ENCODE measurements at regions not wholly inside any gene's neighbourhood (a gene's known extent, or its start where the extent isn't known, plus 50 kb on each side); places are given as distances from the start of the nearest gene placed in this dataset.

DNA sequence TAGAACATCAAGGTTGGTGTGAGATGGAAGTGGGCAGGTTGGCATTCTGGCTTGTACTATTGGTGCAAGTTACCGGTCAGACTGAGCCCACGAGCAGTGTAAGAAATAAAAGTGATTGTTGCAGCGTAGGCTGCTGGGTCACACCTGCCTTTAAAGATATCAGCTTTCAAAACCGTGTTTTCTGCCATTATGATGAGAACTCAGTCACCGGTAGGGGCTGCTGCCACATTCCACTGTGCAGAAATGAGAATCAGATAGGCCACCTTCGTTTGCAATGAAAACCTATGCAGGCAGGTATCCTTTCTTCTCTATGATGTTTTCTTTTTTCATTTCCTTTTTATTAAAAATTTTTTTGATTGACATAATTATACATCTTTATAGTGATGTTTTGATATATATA is 168.5 kb downstream of the MYLK4 start:
- H3K23ac ChIP-seq (ENCODE audit: low read length) = no peak overlapping the region
- H4K8ac ChIP-seq (ENCODE audit: low read depth, low read length) = no peak overlapping the region
- no peak overlapping the region for H3K4me2 ChIP-seq (ENCODE audit: low read length)
- DNase-seq = no peak
- H2BK120ac ChIP-seq (ENCODE audit: low read depth, low read length) = no peak overlapping the region
- no peaks in the 10 kb centered on the region for H3K79me1 ChIP-seq (ENCODE audit: low read length)
- H3K27me3 ChIP-seq (ENCODE audit: insufficient read depth, low read length, poor library complexity) = no peaks in the 10 kb centered on the region
- H3K79me2 ChIP-seq (ENCODE audit: control insufficient read depth, insufficient read depth, low read length) = no peaks in the 10 kb centered on the region
- no peaks in the 10 kb centered on the region for H3K36me3 ChIP-seq (ENCODE audit: control insufficient read depth, insufficient read depth, low read length)
- peaks cover 6% of the 10 kb centered on the region for H3K4me1 ChIP-seq (ENCODE audit: control insufficient read depth, low read depth, low read length)
- whole genome bisulfite sequencing (ENCODE audit: extremely low coverage, insufficient coverage, low lambda C conversion rate) = no CpG with 5 or more reads among the region's 6 CpGs
- no peak overlapping the region for H2AK5ac ChIP-seq (ENCODE audit: low read length)
- H2BK15ac ChIP-seq (replicated peaks; ENCODE audit: low read depth) = no peak overlapping the region
- no peak overlapping the region for H3K4me3 ChIP-seq (ENCODE audit: low read length)
- peak overlapping the region; percentile 27 for H3K27ac ChIP-seq (ENCODE audit: low read depth, low read length)
- no peak overlapping the region for H3K9ac ChIP-seq (ENCODE audit: low read length)
- no peak overlapping the region for H4K5ac ChIP-seq (ENCODE audit: low read length)
- H2BK5ac ChIP-seq (ENCODE audit: low read length) = peak overlapping the region; percentile 83
- no peak overlapping the region for H3K18ac ChIP-seq (ENCODE audit: low read length)
- H3K4ac ChIP-seq (ENCODE audit: low read depth, low read length) = no peak overlapping the region
- peak overlapping the region; percentile 28 for H3K56ac ChIP-seq (ENCODE audit: low read length)

DNA sequence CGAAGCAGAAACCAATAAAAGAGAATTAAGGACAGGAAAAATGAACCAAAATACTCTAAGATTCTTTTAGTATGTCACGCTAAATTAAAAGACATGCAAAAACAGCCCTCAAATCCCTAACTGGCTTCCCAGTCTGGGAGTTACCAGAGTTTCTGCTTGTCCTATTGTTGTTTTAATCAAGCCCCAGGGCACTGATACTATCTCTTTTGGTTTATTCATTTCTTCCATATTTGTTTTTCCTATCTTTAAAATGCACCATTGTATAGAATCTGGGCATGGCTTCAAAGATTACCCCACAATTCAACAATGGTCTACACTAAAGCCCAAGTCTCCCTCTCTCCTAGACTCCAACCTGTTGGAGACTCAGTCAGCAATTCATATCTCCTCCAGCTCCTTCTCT is 169.1 kb downstream of the MYLK4 start:
- DNase-seq = peak; percentile 60
- no peak overlapping the region for H2BK5ac ChIP-seq (ENCODE audit: low read length)
- no peaks in the 10 kb centered on the region for H3K79me1 ChIP-seq (ENCODE audit: low read length)
- no peak overlapping the region for H4K5ac ChIP-seq (ENCODE audit: low read length)
- no peaks in the 10 kb centered on the region for H3K36me3 ChIP-seq (ENCODE audit: control insufficient read depth, insufficient read depth, low read length)
- no peak overlapping the region for H3K4me3 ChIP-seq (ENCODE audit: low read length)
- no peak overlapping the region for H3K56ac ChIP-seq (ENCODE audit: low read length)
- no peaks in the 10 kb centered on the region for H3K79me2 ChIP-seq (ENCODE audit: control insufficient read depth, insufficient read depth, low read length)
- H3K4ac ChIP-seq (ENCODE audit: low read depth, low read length) = no peak overlapping the region
- no CpG with 5 or more reads among the region's 2 CpGs for WGBS (ENCODE audit: extremely low coverage, insufficient coverage, low lambda C conversion rate)
- no peak overlapping the region for H3K4me2 ChIP-seq (ENCODE audit: low read length)
- no peak overlapping the region for H3K23ac ChIP-seq (ENCODE audit: low read length)
- no peak overlapping the region for H2BK15ac ChIP-seq (replicated peaks; ENCODE audit: low read depth)
- H3K27me3 ChIP-seq (ENCODE audit: insufficient read depth, low read length, poor library complexity) = no peaks in the 10 kb centered on the region
- no peak overlapping the region for H3K27ac ChIP-seq (ENCODE audit: low read depth, low read length)
- H3K4me1 ChIP-seq (ENCODE audit: control insufficient read depth, low read depth, low read length) = peaks cover 6% of the 10 kb centered on the region
- no peak overlapping the region for H2BK120ac ChIP-seq (ENCODE audit: low read depth, low read length)
- H2AK5ac ChIP-seq (ENCODE audit: low read length) = no peak overlapping the region
- H3K18ac ChIP-seq (ENCODE audit: low read length) = no peak overlapping the region
- no peak overlapping the region for H4K8ac ChIP-seq (ENCODE audit: low read depth, low read length)
- no peak overlapping the region for H3K9ac ChIP-seq (ENCODE audit: low read length)

DNA sequence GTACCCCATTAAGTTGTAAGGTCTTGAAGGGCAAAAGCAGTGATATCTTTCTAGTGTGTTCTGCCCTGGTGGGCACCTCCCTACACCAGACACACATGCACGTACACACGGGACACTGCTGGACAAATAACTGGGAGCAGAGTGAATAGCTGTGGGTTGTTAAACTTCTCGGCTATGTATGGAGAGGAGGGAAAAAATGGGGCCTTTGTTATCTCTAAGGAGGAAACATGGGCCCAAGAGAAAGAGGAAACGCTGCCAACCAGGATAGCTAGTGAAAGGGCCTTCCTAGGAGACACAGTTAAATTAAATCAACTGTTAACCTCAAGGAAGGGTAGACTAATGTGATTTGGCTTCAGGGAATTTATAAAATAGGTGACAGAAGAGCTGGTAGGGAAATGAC is 169.7 kb downstream of the MYLK4 start:
- no peak overlapping the region for H2BK15ac ChIP-seq (replicated peaks; ENCODE audit: low read depth)
- no peaks in the 10 kb centered on the region for H3K79me2 ChIP-seq (ENCODE audit: control insufficient read depth, insufficient read depth, low read length)
- H3K4me2 ChIP-seq (ENCODE audit: low read length) = no peak overlapping the region
- no peak for DNase-seq
- H4K5ac ChIP-seq (ENCODE audit: low read length) = no peak overlapping the region
- H3K27me3 ChIP-seq (ENCODE audit: insufficient read depth, low read length, poor library complexity) = no peaks in the 10 kb centered on the region
- no peak overlapping the region for H2BK5ac ChIP-seq (ENCODE audit: low read length)
- H3K4ac ChIP-seq (ENCODE audit: low read depth, low read length) = no peak overlapping the region
- no peak overlapping the region for H3K23ac ChIP-seq (ENCODE audit: low read length)
- peaks cover 6% of the 10 kb centered on the region for H3K4me1 ChIP-seq (ENCODE audit: control insufficient read depth, low read depth, low read length)
- peak overlapping the region; percentile 44 for H3K18ac ChIP-seq (ENCODE audit: low read length)
- H2AK5ac ChIP-seq (ENCODE audit: low read length) = no peak overlapping the region
- peak overlapping the region; percentile 15 for H2BK120ac ChIP-seq (ENCODE audit: low read depth, low read length)
- H3K36me3 ChIP-seq (ENCODE audit: control insufficient read depth, insufficient read depth, low read length) = no peaks in the 10 kb centered on the region
- no peaks in the 10 kb centered on the region for H3K79me1 ChIP-seq (ENCODE audit: low read length)
- H4K8ac ChIP-seq (ENCODE audit: low read depth, low read length) = no peak overlapping the region
- no peak overlapping the region for H3K9ac ChIP-seq (ENCODE audit: low read length)
- WGBS (ENCODE audit: extremely low coverage, insufficient coverage, low lambda C conversion rate) = no CpG with 5 or more reads among the region's 4 CpGs
- H3K27ac ChIP-seq (ENCODE audit: low read depth, low read length) = no peak overlapping the region
- H3K56ac ChIP-seq (ENCODE audit: low read length) = peak overlapping the region; percentile 44
- no peak overlapping the region for H3K4me3 ChIP-seq (ENCODE audit: low read length)

DNA sequence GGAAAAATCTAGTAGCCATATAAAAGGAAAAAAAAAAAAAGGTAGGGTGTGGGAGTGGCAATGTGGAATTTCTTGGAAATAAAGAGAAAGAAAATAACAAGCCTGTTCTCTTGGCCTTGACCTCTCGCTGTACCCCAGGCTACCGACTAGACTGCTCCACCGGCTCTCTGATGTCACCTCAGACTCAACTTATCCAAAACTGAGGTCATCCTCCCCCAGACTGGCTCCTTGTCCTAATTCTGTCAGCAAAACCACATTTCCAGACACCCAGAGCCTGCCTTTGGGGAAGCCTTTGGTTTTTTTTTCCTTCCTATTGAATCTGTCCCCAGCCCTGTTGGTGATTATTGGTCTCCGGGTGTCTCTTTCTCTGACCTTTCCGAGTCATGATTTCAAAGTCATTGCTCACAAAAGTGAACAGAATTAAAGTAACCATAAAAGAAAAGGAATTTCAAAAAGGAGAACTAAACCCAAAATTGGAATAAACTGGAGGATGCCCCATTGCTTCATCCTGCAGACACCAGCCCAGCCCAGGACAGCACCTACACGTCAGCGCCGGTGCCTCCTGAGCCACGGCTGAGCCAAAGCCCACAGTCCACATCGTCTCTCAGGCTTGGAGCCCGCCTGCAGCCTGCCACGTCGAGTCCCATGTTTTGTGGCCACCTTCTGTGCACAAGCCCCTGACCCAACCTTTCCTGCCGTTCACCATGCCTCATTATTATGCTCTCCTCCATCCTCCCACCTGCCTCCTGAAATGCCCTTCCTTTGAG is 170.7 kb downstream of the MYLK4 start:
- Histone ChIP-seq H4K5ac (ENCODE audit: low read length) (no peak overlapping the region), H3K4me1 (ENCODE audit: control insufficient read depth, low read depth, low read length) (peaks cover 6% of the 10 kb centered on the region), H2AK5ac (ENCODE audit: low read length) (peak overlapping the region; percentile 74), H2BK15ac (replicated peaks; ENCODE audit: low read depth) (no peak overlapping the region), H3K56ac (ENCODE audit: low read length) (peak overlapping the region; percentile 18), H2BK5ac (ENCODE audit: low read length) (no peak overlapping the region), H3K27ac (ENCODE audit: low read depth, low read length) (no peak overlapping the region), H3K4me3 (ENCODE audit: low read length) (no peak overlapping the region), H3K27me3 (ENCODE audit: insufficient read depth, low read length, poor library complexity) (no peaks in the 10 kb centered on the region), H4K8ac (ENCODE audit: low read depth, low read length) (no peak overlapping the region), H3K36me3 (ENCODE audit: control insufficient read depth, insufficient read depth, low read length) (no peaks in the 10 kb centered on the region), H3K4ac (ENCODE audit: low read depth, low read length) (no peak overlapping the region), H3K9ac (ENCODE audit: low read length) (no peak overlapping the region), H3K18ac (ENCODE audit: low read length) (no peak overlapping the region), H3K23ac (ENCODE audit: low read length) (no peak overlapping the region), H3K4me2 (ENCODE audit: low read length) (no peak overlapping the region), H3K79me2 (ENCODE audit: control insufficient read depth, insufficient read depth, low read length) (no peaks in the 10 kb centered on the region), H2BK120ac (ENCODE audit: low read depth, low read length) (no peak overlapping the region), H3K79me1 (ENCODE audit: low read length) (no peaks in the 10 kb centered on the region)
- no peak for DNase-seq
- no CpG with 5 or more reads among the region's 14 CpGs for WGBS (ENCODE audit: extremely low coverage, insufficient coverage, low lambda C conversion rate)

DNA sequence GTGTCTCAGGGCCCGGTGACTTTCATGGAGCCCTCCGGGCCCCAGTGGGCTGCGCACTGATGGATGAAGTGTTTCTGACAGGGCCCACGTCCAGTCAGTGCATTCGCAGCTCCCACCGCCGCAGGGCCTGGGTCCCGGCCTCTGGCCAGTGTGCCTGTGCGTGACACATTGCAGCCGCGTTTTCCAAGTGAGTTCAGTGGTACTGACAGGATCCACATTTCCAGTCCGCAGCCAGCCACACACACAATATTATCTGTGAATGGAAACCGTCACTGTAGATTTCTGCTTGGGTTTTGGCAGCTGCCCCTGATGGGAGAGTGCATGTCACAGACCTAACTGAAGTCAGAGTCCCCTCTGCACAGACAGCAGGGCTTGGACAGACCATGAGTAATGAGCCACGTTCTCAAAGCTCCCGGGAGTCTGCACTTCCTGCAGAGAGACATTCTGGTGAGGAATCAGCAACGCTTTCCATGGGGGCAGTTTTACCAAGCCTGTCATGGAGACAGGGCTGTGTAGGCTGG is 171.4 kb downstream of the MYLK4 start:
- Histone ChIP-seq H3K4ac (ENCODE audit: low read depth, low read length) (no peak overlapping the region), H3K79me2 (ENCODE audit: control insufficient read depth, insufficient read depth, low read length) (no peaks in the 10 kb centered on the region), H3K23ac (ENCODE audit: low read length) (no peak overlapping the region), H4K5ac (ENCODE audit: low read length) (no peak overlapping the region), H3K18ac (ENCODE audit: low read length) (no peak overlapping the region), H3K27me3 (ENCODE audit: insufficient read depth, low read length, poor library complexity) (no peaks in the 10 kb centered on the region), H2BK15ac (replicated peaks; ENCODE audit: low read depth) (no peak overlapping the region), H4K8ac (ENCODE audit: low read depth, low read length) (no peak overlapping the region), H3K56ac (ENCODE audit: low read length) (peak overlapping the region; percentile 42), H3K9ac (ENCODE audit: low read length) (no peak overlapping the region), H2AK5ac (ENCODE audit: low read length) (no peak overlapping the region), H3K4me3 (ENCODE audit: low read length) (no peak overlapping the region), H3K36me3 (ENCODE audit: control insufficient read depth, insufficient read depth, low read length) (no peaks in the 10 kb centered on the region), H2BK120ac (ENCODE audit: low read depth, low read length) (no peak overlapping the region), H3K79me1 (ENCODE audit: low read length) (no peaks in the 10 kb centered on the region), H3K4me1 (ENCODE audit: control insufficient read depth, low read depth, low read length) (peaks cover 6% of the 10 kb centered on the region), H3K27ac (ENCODE audit: low read depth, low read length) (no peak overlapping the region), H2BK5ac (ENCODE audit: low read length) (no peak overlapping the region), H3K4me2 (ENCODE audit: low read length) (no peak overlapping the region)
- no peak for DNase-seq
- WGBS (ENCODE audit: extremely low coverage, insufficient coverage, low lambda C conversion rate) = no CpG with 5 or more reads among the region's 16 CpGs

DNA sequence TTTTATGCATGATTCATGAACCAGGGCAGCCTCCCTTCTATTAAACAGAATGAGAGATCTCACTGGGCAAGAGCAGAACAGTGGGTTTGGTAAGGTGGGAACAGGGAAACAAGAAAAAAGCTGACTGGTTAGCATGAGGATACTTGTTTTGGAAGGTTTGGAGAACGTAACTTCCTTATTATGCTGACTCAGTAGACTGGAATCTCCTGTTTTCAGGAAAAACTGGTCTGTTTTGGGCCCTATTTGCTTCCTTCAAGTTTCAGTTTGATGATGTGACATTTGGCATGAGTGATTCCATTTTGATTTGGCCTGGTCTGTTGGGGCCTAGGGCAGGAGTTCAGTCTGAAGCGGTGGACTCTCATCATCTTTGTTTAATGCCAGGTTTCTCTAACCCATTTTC is 172.0 kb downstream of the MYLK4 start:
- no peak overlapping the region for H3K23ac ChIP-seq (ENCODE audit: low read length)
- no peak overlapping the region for H3K4ac ChIP-seq (ENCODE audit: low read depth, low read length)
- DNase-seq = peak; percentile 18
- no peaks in the 10 kb centered on the region for H3K79me2 ChIP-seq (ENCODE audit: control insufficient read depth, insufficient read depth, low read length)
- no peaks in the 10 kb centered on the region for H3K36me3 ChIP-seq (ENCODE audit: control insufficient read depth, insufficient read depth, low read length)
- no peak overlapping the region for H4K5ac ChIP-seq (ENCODE audit: low read length)
- no peak overlapping the region for H2BK5ac ChIP-seq (ENCODE audit: low read length)
- no peaks in the 10 kb centered on the region for H3K79me1 ChIP-seq (ENCODE audit: low read length)
- peaks cover 6% of the 10 kb centered on the region for H3K4me1 ChIP-seq (ENCODE audit: control insufficient read depth, low read depth, low read length)
- no peak overlapping the region for H3K27ac ChIP-seq (ENCODE audit: low read depth, low read length)
- no peak overlapping the region for H3K4me2 ChIP-seq (ENCODE audit: low read length)
- no peak overlapping the region for H3K56ac ChIP-seq (ENCODE audit: low read length)
- no peak overlapping the region for H3K9ac ChIP-seq (ENCODE audit: low read length)
- H4K8ac ChIP-seq (ENCODE audit: low read depth, low read length) = no peak overlapping the region
- no peak overlapping the region for H2BK120ac ChIP-seq (ENCODE audit: low read depth, low read length)
- H3K18ac ChIP-seq (ENCODE audit: low read length) = no peak overlapping the region
- no peak overlapping the region for H2BK15ac ChIP-seq (replicated peaks; ENCODE audit: low read depth)
- no peaks in the 10 kb centered on the region for H3K27me3 ChIP-seq (ENCODE audit: insufficient read depth, low read length, poor library complexity)
- no peak overlapping the region for H2AK5ac ChIP-seq (ENCODE audit: low read length)
- WGBS (ENCODE audit: extremely low coverage, insufficient coverage, low lambda C conversion rate) = no CpG with 5 or more reads among the region's 2 CpGs
- H3K4me3 ChIP-seq (ENCODE audit: low read length) = no peak overlapping the region

Measured in mesendoderm (in vitro differentiated cells).